ENCODE measurements at regions not wholly inside any gene's neighbourhood (a gene's known extent, or its start where the extent isn't known, plus 50 kb on each side); places are given as distances from the start of the nearest gene placed in this dataset.

GRCh38 chr4:95643627-95644026, 94.9 kb upstream of the UNC5C start:
- Histone ChIP-seq H3K27ac (ENCODE audit: low read depth) (no peak overlapping the region), H4K20me1 (replicated peaks; ENCODE audit: insufficient read depth) (no peaks in the 10 kb centered on the region), H3K4me3 (no peak overlapping the region), H3K4me1 (ENCODE audit: insufficient read depth) (peaks cover 19% of the 10 kb centered on the region; the same call in 1 of the 2 replicates), H3K27me3 (ENCODE audit: insufficient read depth) (no peaks in the 10 kb centered on the region), H3K36me3 (ENCODE audit: insufficient read depth) (no peaks in the 10 kb centered on the region), H3K79me2 (replicated peaks; ENCODE audit: insufficient read depth) (no peaks in the 10 kb centered on the region), H3K4me2 (no peak overlapping the region), H2AFZ (no peak overlapping the region), H3K9me2 (ENCODE audit: insufficient read depth) (peaks cover 19% of the 10 kb centered on the region), H3F3A (replicated peaks; ENCODE audit: low read depth) (no peaks in the 10 kb centered on the region)
- H3K4me3 Mint-ChIP-seq = no peak overlapping the region
- peaks cover 15% of the 10 kb centered on the region for H3K4me1 Mint-ChIP-seq
- no peaks in the 10 kb centered on the region for H3K36me3 Mint-ChIP-seq (ENCODE audit: low read depth)
- no peaks in the 10 kb centered on the region for H3K27me3 Mint-ChIP-seq (ENCODE audit: insufficient read depth, low read depth, poor library complexity)
- no peak overlapping the region for H3K27ac Mint-ChIP-seq
- DNase-seq (ENCODE audit: low spot score) (no peak), ATAC-seq (no peak)
- TF ChIP-seq EZH2phosphoT487 (IDR thresholded peaks at IDR 0.05; ENCODE audit: unreplicated experiment) (no peak), NANOG (IDR thresholded peaks at IDR 0.05; ENCODE audit: borderline replicate concordance) (no peak), ZNF331 (CRISPR knock-in tag; IDR thresholded peaks at IDR 0.05; ENCODE audit: low read depth) (no peak), JUNB (IDR thresholded peaks at IDR 0.05; ENCODE audit: unreplicated experiment) (no peak), POLR2AphosphoS5 (IDR thresholded peaks at IDR 0.05; ENCODE audit: low read depth) (no peak), CREB1 (CRISPR knock-in tag; IDR thresholded peaks at IDR 0.05; ENCODE audit: low read depth) (no peak), ZNF114 (CRISPR knock-in tag; IDR thresholded peaks at IDR 0.05) (no peak)
- H3K9me3 Mint-ChIP-seq = no peaks in the 10 kb centered on the region

- Mint-ChIP-seq H3K36me3 (ENCODE audit: low read depth) (no peaks in the 10 kb centered on the region; the same call in 2 of the 3 replicates), H3K4me3 (no peak overlapping the region), H3K27ac (no peak overlapping the region), H3K4me1 (peaks cover 18% of the 10 kb centered on the region), H3K9me3 (no peaks in the 10 kb centered on the region), H3K27me3 (ENCODE audit: insufficient read depth, low read depth, poor library complexity) (no peaks in the 10 kb centered on the region)
- Histone ChIP-seq H3K4me2 (no peak overlapping the region), H3K79me2 (replicated peaks; ENCODE audit: insufficient read depth) (no peaks in the 10 kb centered on the region), H3K36me3 (ENCODE audit: insufficient read depth) (no peaks in the 10 kb centered on the region), H3K27ac (ENCODE audit: low read depth) (no peak overlapping the region), H4K20me1 (replicated peaks; ENCODE audit: insufficient read depth) (no peaks in the 10 kb centered on the region), H3K4me3 (no peak overlapping the region), H2AFZ (peak overlapping the region; percentile 91; the same call in 1 of the 2 replicates), H3K9me2 (ENCODE audit: insufficient read depth) (peaks cover 19% of the 10 kb centered on the region), H3K4me1 (ENCODE audit: insufficient read depth) (peaks cover 19% of the 10 kb centered on the region; the same call in 1 of the 2 replicates), H3K27me3 (ENCODE audit: insufficient read depth) (no peaks in the 10 kb centered on the region), H3F3A (replicated peaks; ENCODE audit: low read depth) (no peaks in the 10 kb centered on the region)
- DNase-seq (ENCODE audit: low spot score) = no peak
- ATAC-seq = no peak
- no peak for TF ChIP-seq CREB1 (CRISPR knock-in tag; IDR thresholded peaks at IDR 0.05; ENCODE audit: low read depth)
- TF ChIP-seq ZNF331 (CRISPR knock-in tag; IDR thresholded peaks at IDR 0.05; ENCODE audit: low read depth) = no peak
- no peak for TF ChIP-seq CTCF (conservative IDR thresholded peaks at IDR 0.05; ENCODE audit: low read depth in 2 of 2)
- no peak for TF ChIP-seq EZH2 (IDR thresholded peaks at IDR 0.05; ENCODE audit: low read depth, unreplicated experiment)
- no peak for TF ChIP-seq ETS1 (IDR thresholded peaks at IDR 0.05)
- TF ChIP-seq POLR2AphosphoS5 (IDR thresholded peaks at IDR 0.05; ENCODE audit: low read depth) = no peak
- TF ChIP-seq ZNF462 (CRISPR knock-in tag; IDR thresholded peaks at IDR 0.05) = no peak
- no peak for TF ChIP-seq JUNB (IDR thresholded peaks at IDR 0.05; ENCODE audit: unreplicated experiment)
These were observed 92.8 kb upstream of the UNC5C start for GRCh38 chr4:95641571-95641970.
